Small intestine (tissue), 7 donors: ENCODE measurements at regions not wholly inside any gene's neighbourhood (a gene's known extent, or its start where the extent isn't known, plus 50 kb on each side); places are given as distances from the start of the nearest gene placed in this dataset.
A peak's percentile ranks its signal among the peaks of the same experiment; 100 is the strongest.

Experiments
- DNase-seq, 2 donors: peaks; one replicate each; pipeline versions ENCODE4 v3.0.0 to v3.0.0-alpha.2; 2013
- FAIRE-seq: peaks from 2 replicates; lab custom pipeline; 2012; peaks lifted over from hg19 to GRCh38; lab: Jason Lieb, UNC
- H3K27ac ChIP-seq, 3 donors: one replicate each; pipeline ENCODE4 v1.5.1; 2013; ENCODE audit warnings: low read length in 2 of 3, mild to moderate bottlenecking in 2 of 3, control low read depth in 1 of 3, inconsistent platforms in 1 of 3, low read depth in 1 of 3, moderate library complexity in 1 of 3
- H3K27me3 ChIP-seq, 3 donors: one replicate each; pipeline ENCODE4 v1.6.1; 2013; ENCODE audit warnings: low read length in 3 of 3, inconsistent platforms in 1 of 3; ENCODE audit not compliant: control insufficient read depth in 3 of 3, insufficient read depth in 3 of 3
- H3K36me3 ChIP-seq, 3 donors: one replicate each; pipeline ENCODE4 v1.6.1; 2013; ENCODE audit warnings: low read length in 3 of 3, inconsistent platforms in 1 of 3, low read depth in 1 of 3, mild to moderate bottlenecking in 1 of 3, moderate library complexity in 1 of 3; ENCODE audit not compliant: control insufficient read depth in 3 of 3, insufficient read depth in 2 of 3
- H3K4me1 ChIP-seq, 3 donors: one replicate each; pipeline ENCODE4 v1.6.1; 2013; ENCODE audit warnings: low read length in 2 of 3, inconsistent platforms in 1 of 3, low read depth in 1 of 3, mild to moderate bottlenecking in 1 of 3, moderate library complexity in 1 of 3; ENCODE audit not compliant: control insufficient read depth in 3 of 3, insufficient read depth in 2 of 3
- H3K4me3 ChIP-seq, 3 donors: one replicate each; pipeline ENCODE4 v1.5.1; 2013; ENCODE audit warnings: low read length in 3 of 3, control low read depth in 1 of 3, inconsistent platforms in 1 of 3, low read depth in 1 of 3, mild to moderate bottlenecking in 1 of 3, moderate library complexity in 1 of 3
- H3K9me3 ChIP-seq, 2 donors: one replicate each; pipeline ENCODE4 v1.6.1; 2013; ENCODE audit warnings: low read depth in 1 of 2, low read length in 1 of 2; ENCODE audit not compliant: control insufficient read depth in 2 of 2, insufficient read depth in 1 of 2
- WGBS, 3 donors: extraction: QIAGEN DNeasy Blood & Tissue Kit; methylation state at CpG; one replicate each; pipeline ENCODE4 v1.1.7; 2013; 5-methylcytosine and 5-hydroxymethylcytosine counted together
- donor health status: healthy with polysubstance abuse.
- donor health status: control.
- donor health status: control.
- donor health status: Bipolar disorder and iron deficiency.
- donor health status: healthy.

DNA sequence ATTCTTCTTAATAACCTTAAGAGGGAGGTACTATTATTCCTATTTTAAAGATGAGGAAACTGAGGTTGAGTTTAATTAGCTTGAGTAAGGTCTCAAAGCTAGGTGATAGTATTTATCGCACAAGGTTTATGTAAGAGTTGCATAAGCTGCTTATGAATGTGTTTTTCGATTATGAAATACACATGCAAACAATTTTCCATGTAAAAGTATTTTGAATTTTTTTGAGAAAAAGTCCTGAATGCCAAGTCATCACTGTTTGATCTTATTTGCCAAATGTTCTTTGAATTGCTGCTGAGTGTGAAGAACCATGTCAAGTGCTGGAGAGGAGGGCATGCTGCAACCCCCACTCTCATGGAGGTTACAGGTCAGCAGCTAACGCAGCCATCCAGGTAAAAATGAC is 174.4 kb downstream of the CARTPT start:
- 87 to 91% (median 91%) methylated on average over 3 of the region's 3 CpGs for WGBS, 3 donors
- H3K9me3 ChIP-seq, result peaks cover 0 to 2% of the 10 kb centered on the region in 2 donors
- DNase-seq, result no peak
- no peak overlapping the region for H3K4me3 ChIP-seq
- H3K27me3 ChIP-seq, result no peaks in the 10 kb centered on the region
- no peak overlapping the region for H3K27ac ChIP-seq
- no peak for FAIRE-seq
- H3K36me3 ChIP-seq, result no peaks in the 10 kb centered on the region
- no peaks in the 10 kb centered on the region for H3K4me1 ChIP-seq

DNA sequence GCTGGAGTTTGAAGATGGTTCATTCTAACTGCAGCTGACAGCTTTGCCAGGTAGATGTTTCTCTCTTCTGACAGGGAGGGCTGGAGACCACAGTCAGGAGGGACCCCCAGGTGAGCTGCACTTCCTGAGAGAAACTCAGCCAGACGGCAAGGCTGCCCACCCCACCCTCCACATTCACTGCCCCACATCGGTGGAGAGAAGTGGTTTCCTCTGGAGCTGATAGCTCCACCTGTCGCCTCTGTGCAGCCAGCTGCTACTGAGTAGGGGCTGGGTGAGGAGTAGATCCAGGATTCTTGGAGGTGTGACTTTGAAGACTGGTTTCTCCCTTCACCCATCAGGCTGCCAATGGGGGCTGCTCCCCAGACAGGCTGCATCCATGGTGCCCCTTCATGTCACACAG is 175.0 kb downstream of the CARTPT start:
- Histone ChIP-seq H3K36me3 (no peaks in the 10 kb centered on the region), H3K27ac (no peak overlapping the region), H3K4me3 (no peak overlapping the region), H3K27me3 (no peaks in the 10 kb centered on the region), H3K9me3 (peaks cover 0 to 2% of the 10 kb centered on the region in 2 donors), H3K4me1 (no peaks in the 10 kb centered on the region)
- FAIRE-seq, result no peak
- WGBS, 3 donors, result 31 to 56% (median 42%) methylated on average over 3 of the region's 3 CpGs
- DNase-seq, result no peak

GRCh38 chr5:71895546-71895945 is 176.5 kb downstream of the CARTPT start:
- Histone ChIP-seq H3K27me3 (no peaks in the 10 kb centered on the region), H3K4me1 (no peaks in the 10 kb centered on the region), H3K36me3 (no peaks in the 10 kb centered on the region), H3K4me3 (no peak overlapping the region), H3K27ac (no peak overlapping the region), H3K9me3 (peaks cover 0 to 2% of the 10 kb centered on the region in 2 donors)
- no peak for FAIRE-seq
- 22 to 47% (median 31%) methylated on average over 1 of the region's 1 CpG for WGBS, 3 donors
- DNase-seq, result peak in 1 of 2 donors; percentile 67

GRCh38 chr5:71899865-71900342 is 180.8 kb downstream of the CARTPT start:
- WGBS, 3 donors, result 76 to 88% (median 79%) methylated on average over 2 of the region's 2 CpGs
- Histone ChIP-seq H3K27me3 (no peaks in the 10 kb centered on the region), H3K9me3 (peaks cover 0 to 5% of the 10 kb centered on the region in 2 donors), H3K4me3 (no peak overlapping the region), H3K4me1 (no peaks in the 10 kb centered on the region), H3K36me3 (no peaks in the 10 kb centered on the region), H3K27ac (no peak overlapping the region)
- FAIRE-seq, result no peak
- peak; percentile 49 to 60 for DNase-seq

GRCh38 chr5:71903808-71904207 is 184.7 kb downstream of the CARTPT start:
- Histone ChIP-seq H3K36me3 (no peaks in the 10 kb centered on the region), H3K4me3 (no peak overlapping the region), H3K27ac (no peak overlapping the region), H3K27me3 (no peaks in the 10 kb centered on the region), H3K4me1 (peaks cover 0 to 15% (median 0%) of the 10 kb centered on the region in 3 donors), H3K9me3 (peaks cover 0 to 6% of the 10 kb centered on the region in 2 donors)
- no peak for FAIRE-seq
- DNase-seq, result no peak
- 37 to 40% (median 38%) methylated on average over 2 of the region's 2 CpGs for WGBS, 3 donors

GRCh38 chr5:71904852-71905251 is 185.8 kb downstream of the CARTPT start:
- Histone ChIP-seq H3K27me3 (no peaks in the 10 kb centered on the region), H3K4me1 (peaks cover 0 to 15% (median 0%) of the 10 kb centered on the region in 3 donors), H3K9me3 (peaks cover 0 to 6% of the 10 kb centered on the region in 2 donors), H3K36me3 (no peaks in the 10 kb centered on the region), H3K27ac (no peak overlapping the region), H3K4me3 (no peak overlapping the region)
- DNase-seq, result no peak
- FAIRE-seq, result no peak
- WGBS, 3 donors, result 80 to 95% (median 86%) methylated on average over 2 of the region's 2 CpGs

DNA sequence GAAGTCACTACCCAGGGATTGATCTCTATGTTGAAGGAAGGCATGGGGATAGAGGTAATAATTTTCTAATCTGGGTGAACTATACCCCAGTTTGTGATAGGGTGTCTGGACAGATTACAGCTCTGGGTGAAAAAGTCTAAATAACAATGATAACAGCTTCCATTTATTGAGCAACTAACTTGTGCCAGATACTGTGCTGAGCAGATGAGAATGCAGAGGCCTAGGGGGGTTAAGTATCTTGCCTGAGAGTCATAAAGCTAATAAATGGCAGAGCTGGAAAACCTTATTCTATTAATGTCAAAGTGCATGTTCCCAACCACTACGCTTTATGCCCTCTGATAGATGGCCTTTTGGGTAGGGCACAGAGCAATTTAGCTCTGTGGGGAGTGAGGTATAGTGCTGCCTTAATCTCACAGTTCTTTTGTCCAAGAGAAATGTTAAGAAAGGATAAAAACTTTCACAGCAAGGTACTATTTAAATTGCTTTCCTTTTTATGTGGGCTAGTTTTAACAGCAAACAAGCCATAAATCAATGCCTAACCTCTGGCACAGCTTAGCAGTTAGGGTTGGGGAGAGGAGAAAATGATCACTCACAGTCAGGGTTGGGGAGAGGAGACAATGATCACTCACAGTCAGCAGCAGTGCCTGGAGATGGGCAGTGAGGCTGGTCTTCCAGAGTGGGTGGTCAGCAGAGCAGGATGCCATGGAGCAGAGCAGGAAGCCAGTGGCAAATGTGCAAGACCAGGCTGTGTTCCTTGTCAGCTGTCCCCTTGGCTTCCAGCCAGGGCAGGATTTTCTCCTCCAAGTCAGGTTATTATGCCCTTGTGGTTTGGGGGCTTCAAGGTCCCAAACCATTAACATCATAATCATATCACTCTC is 187.0 kb downstream of the CARTPT start:
- Histone ChIP-seq H3K4me1 (peaks cover 0 to 15% (median 0%) of the 10 kb centered on the region in 3 donors), H3K9me3 (peaks cover 0 to 5% of the 10 kb centered on the region in 2 donors), H3K27ac (peak overlapping the region in 1 of 3 donors; percentile 25), H3K27me3 (no peaks in the 10 kb centered on the region), H3K4me3 (no peak overlapping the region), H3K36me3 (no peaks in the 10 kb centered on the region)
- DNase-seq (peak; percentile 40 to 63), FAIRE-seq (no peak)
- WGBS, 3 donors, result 16 to 58% (median 42%) methylated on average over 1 of the region's 1 CpG

- peaks cover 0 to 15% (median 0%) of the 10 kb centered on the region in 3 donors for H3K4me1 ChIP-seq
- no peak overlapping the region for H3K27ac ChIP-seq
- WGBS, 3 donors, result 68 to 79% (median 72%) methylated on average over 3 of the region's 3 CpGs
- no peak for DNase-seq
- H3K9me3 ChIP-seq, result peaks cover 0 to 2% of the 10 kb centered on the region in 2 donors
- no peak for FAIRE-seq
- H3K27me3 ChIP-seq, result no peaks in the 10 kb centered on the region
- no peak overlapping the region for H3K4me3 ChIP-seq
- no peaks in the 10 kb centered on the region for H3K36me3 ChIP-seq
Observed at GRCh38 chr5:71907001-71907588, 188.0 kb downstream of the CARTPT start.
